Stromal cell of bone marrow (primary cell): ENCODE measurements at regions not wholly inside any gene's neighbourhood (a gene's known extent, or its start where the extent isn't known, plus 50 kb on each side); places are given as distances from the start of the nearest gene placed in this dataset.

ENCODE experiments used
- DNase-seq: peaks from one replicate; pipeline ENCODE4 v3.0.0-alpha.2; 2012; ENCODE audit warnings: low read depth

GRCh38 chr14:38847161-38847560, 255.9 kb downstream of the SEC23A start:
- DNase-seq: no peak

- DNase-seq: no peak
These were observed 263.2 kb downstream of the SEC23A start for GRCh38 chr14:38839694-38840365.

GRCh38 chr14:38838979-38839323, 264.1 kb downstream of the SEC23A start:
- DNase-seq: no peak

- no peak for DNase-seq
These were observed 264.7 kb downstream of the SEC23A start for GRCh38 chr14:38838049-38838978.

GRCh38 chr14:38837343-38838048, 265.5 kb downstream of the SEC23A start:
- no peak for DNase-seq

GRCh38 chr14:38836539-38836938, 266.5 kb downstream of the SEC23A start:
- DNase-seq: no peak

GRCh38 chr14:38835874-38836273, 267.2 kb downstream of the SEC23A start:
- no peak for DNase-seq

GRCh38 chr14:38828183-38828827, 274.7 kb downstream of the SEC23A start:
- no peak for DNase-seq

GRCh38 chr14:38824706-38825105, 278.3 kb downstream of the SEC23A start:
- DNase-seq: no peak

GRCh38 chr14:38818555-38818954, 284.5 kb downstream of the SEC23A start:
- DNase-seq: no peak

GRCh38 chr14:38808734-38809455, 294.1 kb downstream of the SEC23A start:
- no peak for DNase-seq

- DNase-seq: no peak
These were observed 303.4 kb downstream of the SEC23A start for GRCh38 chr14:38799671-38800070.

- DNase-seq: no peak
These were observed 308.4 kb downstream of the SEC23A start for GRCh38 chr14:38794677-38795076.

GRCh38 chr14:38791862-38792261, 311.2 kb downstream of the SEC23A start:
- DNase-seq: no peak

- no peak for DNase-seq
These were observed 312.1 kb downstream of the SEC23A start for GRCh38 chr14:38790916-38791315.

GRCh38 chr14:38789805-38790204, 313.2 kb downstream of the SEC23A start:
- DNase-seq: no peak

GRCh38 chr14:38788060-38788459, 315.0 kb downstream of the SEC23A start:
- no peak for DNase-seq

- no peak for DNase-seq
These were observed 316.1 kb downstream of the SEC23A start for GRCh38 chr14:38786921-38787320.

- DNase-seq: no peak
These were observed 325.6 kb downstream of the SEC23A start for GRCh38 chr14:38777401-38777800.

- no peak for DNase-seq
These were observed 327.0 kb downstream of the SEC23A start for GRCh38 chr14:38775986-38776385.

- DNase-seq: no peak
These were observed 328.9 kb downstream of the SEC23A start for GRCh38 chr14:38774162-38774561.

- no peak for DNase-seq
These were observed 332.8 kb downstream of the SEC23A start for GRCh38 chr14:38770251-38770650.
